ENCODE measurements at regions not wholly inside any gene's neighbourhood (a gene's known extent, or its start where the extent isn't known, plus 50 kb on each side); places are given as distances from the start of the nearest gene placed in this dataset.
"Not testable (repeated sequence)": the region's sequence is repeated elsewhere in the genome, so short reads cannot be mapped to it uniquely, and the experiment has no call there.

DNA sequence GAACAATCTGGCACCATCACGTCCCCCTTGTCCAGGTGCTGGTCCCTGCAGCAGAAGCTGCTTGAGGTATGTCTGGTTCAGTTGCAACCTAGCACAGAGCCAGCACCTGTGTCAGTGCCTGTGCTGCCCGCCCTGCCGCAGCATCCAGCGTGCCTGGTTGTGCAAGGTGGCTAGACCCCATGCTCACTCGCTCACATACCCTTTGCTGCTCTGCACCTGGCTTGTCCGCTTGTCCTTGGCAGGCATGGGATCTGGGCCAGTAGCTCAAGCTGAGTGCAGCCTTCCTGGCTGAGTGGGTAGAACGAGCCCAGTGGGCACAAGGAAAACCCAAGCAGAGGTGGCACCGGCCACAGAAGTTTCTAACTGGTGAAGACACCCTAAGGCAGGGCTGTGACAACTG lies 314.6 kb upstream of the KYNU start:
- no peak for DNase-seq

DNA sequence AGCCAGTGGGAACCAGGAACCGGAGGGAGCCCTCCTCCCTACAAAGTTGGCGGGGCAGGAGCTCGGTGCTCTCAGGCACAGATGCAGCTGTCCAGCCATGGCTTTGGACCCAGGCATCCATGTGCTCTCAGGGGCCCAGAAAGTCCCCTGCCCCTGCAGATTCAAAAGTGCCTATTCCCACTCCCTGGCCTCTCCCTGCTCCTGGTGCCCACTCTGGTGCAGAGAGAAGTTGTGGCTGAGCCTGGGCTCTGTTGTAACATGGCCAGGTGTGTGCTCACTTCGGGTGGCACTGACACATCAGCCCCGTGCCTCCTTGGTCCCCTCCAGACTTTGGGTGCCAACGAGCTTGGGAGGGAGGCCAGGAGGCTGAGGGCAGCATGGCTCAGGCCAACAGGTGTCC lies 315.8 kb upstream of the KYNU start:
- no peak for DNase-seq

DNA sequence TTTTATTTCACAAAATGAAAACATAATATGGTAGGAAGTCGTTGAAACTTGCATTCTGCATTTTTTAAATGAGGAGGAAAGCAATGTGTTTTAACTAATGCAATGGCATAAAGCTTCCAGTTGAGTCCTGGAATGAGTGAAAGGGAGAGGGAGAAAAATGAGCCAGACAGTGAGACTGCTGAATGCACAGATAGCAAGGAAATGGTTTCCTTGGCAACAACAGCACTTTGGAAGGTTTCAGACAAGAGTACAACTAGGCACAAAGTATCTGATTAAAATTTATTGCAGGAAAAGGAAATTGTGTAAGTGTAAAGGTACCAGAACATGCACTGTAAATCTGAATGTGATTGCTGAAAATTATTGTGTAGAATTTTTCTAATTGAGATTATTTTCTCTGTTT lies 320.1 kb upstream of the KYNU start:
- no peak for DNase-seq

DNA sequence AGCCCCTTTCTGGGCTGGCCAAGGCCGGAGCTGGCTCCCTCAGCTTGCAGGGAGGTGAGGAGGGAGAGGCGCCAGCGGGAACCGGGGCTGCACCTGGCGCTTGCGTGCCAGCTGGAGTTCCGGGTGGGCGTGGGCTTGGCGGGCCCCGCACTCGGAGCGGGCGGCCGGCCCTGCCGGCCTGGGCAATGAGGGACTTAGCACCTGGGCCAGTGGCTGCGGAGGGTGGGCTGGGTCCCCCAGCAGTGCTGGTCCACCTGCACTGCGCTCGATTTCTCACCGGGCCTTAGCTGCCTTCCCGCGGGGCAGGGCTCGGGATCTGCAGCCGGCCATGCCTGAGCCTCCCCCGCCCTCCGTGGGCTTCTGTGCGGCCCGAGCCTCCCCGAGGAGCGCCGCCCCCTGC lies 331.5 kb upstream of the KYNU start:
- not testable (repeated sequence) for DNase-seq

- DNase-seq, result peak; percentile 76
Measured at GRCh38 chr2:142545036-142545435, 332.4 kb upstream of the KYNU start.

- no peak for DNase-seq
Measured at GRCh38 chr2:142544173-142544572, 333.3 kb upstream of the KYNU start.

GRCh38 chr2:142542431-142542910 lies 335.0 kb upstream of the KYNU start:
- DNase-seq, result no peak

GRCh38 chr2:142536966-142537365 lies 340.5 kb upstream of the KYNU start:
- DNase-seq, result no peak

DNA sequence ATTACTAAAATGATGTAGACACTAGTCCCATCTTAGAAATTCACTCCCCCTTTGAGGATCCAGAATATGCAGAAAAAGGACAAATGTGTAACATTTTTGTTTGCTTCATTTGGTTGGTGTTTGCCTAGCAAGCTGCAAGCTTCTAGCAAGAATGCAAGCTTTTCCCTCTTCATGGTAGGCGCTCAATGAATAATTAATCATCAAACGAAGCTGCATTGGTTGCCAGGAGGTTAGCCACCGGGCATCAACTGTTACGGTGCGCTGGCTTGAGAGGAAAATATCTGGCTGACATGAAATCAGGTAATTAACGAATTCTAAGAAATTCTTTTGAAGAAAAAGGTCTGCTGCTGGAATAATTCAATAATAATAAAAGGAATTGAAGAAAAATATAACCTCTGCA lies 341.0 kb upstream of the KYNU start:
- DNase-seq, result no peak

DNA sequence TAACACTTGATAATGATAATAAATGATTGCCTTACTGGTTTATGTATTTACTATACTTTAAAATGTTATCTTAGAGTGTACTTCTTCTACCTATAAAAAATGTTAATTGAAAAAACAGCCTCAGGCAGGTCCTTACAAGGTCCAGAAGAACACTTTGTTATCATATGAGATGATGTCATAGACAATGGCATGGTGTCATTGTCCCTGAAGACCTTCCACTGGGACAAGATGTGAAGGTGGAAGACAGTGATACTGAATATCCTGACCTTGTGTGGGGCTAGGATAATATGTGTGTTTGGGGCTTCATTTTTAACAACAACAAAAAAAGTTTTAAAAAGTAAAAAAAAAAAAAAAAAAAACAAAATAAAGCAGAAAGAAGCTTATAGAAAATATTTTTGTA lies 342.2 kb upstream of the KYNU start:
- DNase-seq, result no peak

DNA sequence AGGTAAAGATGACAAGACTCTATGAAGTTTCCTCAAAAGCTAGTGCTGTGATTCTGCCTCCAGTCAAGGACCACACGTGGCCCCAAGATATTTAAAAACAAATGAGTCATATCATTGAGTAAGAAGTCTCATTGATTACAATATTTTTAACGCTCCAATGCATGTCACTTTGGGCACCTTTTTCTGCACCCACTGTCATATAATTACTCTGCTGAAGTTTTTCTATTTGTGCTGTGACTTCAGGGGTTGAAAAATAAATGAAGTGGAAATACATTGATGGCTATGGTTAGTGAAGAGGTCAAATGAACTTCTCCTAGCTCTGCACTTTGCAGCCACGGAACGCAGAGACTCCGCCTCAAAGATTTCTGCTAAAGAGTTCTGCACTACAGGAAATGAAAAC lies 344.3 kb upstream of the KYNU start:
- no peak for DNase-seq

DNA sequence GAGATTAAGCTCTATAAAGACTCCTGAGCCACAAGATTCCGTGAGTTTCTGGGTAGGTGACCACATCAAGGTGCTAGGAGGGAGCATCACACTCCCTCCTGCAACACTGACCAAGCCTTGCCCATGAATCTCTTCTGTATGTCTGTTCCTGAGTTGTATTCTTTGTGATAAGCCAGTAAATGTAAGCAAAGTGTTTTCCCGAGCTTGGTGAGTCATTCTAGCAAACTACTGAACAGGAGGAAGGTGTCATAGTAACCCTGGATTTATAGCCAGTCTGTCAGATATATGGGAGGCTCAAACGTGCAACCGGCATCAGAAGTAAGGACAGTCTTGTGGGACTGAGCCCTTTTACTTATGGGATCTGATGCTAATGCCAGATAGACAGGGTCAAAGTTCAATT lies 346.1 kb upstream of the KYNU start:
- no peak for DNase-seq

DNA sequence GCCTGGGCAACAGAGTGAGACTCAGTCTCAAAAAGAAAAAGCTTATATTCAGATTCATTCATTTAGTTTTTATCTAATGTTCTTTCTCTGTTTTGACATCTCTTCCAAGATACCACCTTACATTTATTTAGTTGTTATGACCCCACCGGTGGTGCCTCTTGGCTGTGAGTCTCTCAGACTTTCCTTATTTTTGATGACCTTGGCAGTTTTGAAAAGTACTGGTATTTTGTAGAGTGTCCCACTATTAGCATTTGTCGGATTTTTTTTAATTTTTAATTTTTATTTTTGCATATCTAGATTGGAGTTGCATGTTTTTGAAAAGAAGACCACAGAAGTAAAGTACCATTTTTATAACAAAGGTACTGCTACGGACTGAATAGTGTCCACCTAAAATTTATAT lies 351.7 kb upstream of the KYNU start:
- no peak for DNase-seq

GRCh38 chr2:142521492-142521891 lies 356.0 kb upstream of the KYNU start:
- no peak for DNase-seq

- DNase-seq, result no peak
Measured at GRCh38 chr2:142515493-142515892, 362.0 kb upstream of the KYNU start.

DNA sequence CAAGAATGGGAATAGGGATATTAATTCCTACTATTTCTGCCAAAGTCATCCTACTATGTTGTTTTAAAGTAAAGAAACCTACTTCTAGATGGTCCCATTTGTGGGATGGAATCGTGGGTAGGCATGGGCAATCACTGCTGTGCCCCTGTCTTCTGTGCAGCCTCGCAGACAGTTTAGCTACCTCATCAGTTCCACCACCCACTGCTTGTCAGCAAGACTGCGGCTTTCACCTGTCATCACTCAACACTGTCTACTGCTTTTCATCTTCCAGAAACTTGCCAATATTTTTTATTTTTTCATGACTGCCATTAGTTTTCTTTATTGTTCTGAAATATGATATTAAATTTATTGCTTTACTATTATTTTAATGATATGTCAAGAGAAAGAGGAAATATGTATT lies 368.1 kb upstream of the KYNU start:
- no peak for DNase-seq

GRCh38 chr2:142504754-142505153 lies 372.7 kb upstream of the KYNU start:
- DNase-seq, result no peak

DNA sequence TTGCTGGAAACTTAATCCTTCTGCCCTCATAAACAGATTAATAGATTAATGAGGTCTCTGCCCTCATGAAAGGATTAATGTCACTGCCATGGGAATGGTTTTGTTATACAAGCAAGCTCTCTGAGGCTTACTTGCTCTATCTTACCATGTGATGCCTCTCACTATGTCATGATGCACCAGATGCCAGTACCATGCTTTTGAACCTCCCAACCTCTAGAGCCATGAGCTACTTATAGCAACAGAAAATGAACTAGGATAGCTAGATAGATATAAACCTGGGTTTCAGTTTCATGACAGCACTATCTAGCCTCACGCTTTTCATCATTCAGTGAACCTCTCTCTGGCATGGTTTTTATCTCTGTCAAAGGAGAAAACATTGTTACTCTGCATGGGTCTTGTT lies 371.6 kb upstream of the LRP1B start:
- DNase-seq, result no peak

DNA sequence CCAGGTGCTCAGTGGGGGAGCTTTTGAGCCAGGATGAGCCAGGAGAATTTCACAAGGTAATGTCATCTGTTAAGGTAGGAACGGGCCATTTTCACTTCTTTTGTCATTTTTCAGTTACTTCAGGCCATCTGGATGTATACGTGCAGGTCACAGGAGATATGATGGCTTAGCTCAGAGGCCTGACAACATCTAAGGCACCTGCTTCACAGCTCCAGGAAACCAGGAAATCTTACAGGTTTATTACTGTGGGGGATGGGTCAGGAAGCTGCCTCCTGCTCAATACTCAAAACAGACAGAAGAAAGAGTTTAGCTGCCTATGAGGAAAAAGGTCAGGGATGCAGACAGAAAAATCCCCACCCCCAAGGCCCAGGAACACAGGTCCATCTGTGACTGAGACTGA lies 364.3 kb upstream of the LRP1B start:
- DNase-seq, result no peak

GRCh38 chr2:142489631-142490030 lies 358.8 kb upstream of the LRP1B start:
- not testable (repeated sequence) for DNase-seq

GRCh38 chr2:142484111-142484510 lies 353.3 kb upstream of the LRP1B start:
- peak; percentile 27 for DNase-seq

GRCh38 chr2:142483653-142484052 lies 352.8 kb upstream of the LRP1B start:
- no peak for DNase-seq

DNA sequence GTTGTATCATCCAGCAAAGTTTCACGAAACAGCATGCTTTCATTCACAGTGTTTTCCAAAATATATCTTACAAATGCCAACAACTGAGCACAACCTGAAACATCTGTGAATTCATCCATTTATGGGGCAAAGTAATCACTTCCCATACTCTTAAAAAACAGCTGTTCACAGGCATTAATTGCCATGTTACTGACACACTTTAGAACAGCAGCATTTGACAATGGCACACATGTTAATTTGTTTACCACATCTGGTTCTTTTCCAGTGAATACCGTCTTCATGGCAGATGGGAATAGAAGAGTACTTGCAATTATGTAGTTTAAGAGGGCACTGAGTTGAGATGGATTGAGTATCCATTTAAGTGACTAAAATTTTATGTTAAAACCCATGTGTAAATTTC lies 347.4 kb upstream of the LRP1B start:
- no peak for DNase-seq

GRCh38 chr2:142472382-142472781 lies 341.6 kb upstream of the LRP1B start:
- no peak for DNase-seq

- DNase-seq, result no peak
Measured at GRCh38 chr2:142467321-142467720, 336.5 kb upstream of the LRP1B start.

GRCh38 chr2:142463047-142463446 lies 332.2 kb upstream of the LRP1B start:
- no peak for DNase-seq

All from femur (tissue), 1 donor.